Kidney capillary endothelial cell (primary cell): ENCODE measurements at regions not wholly inside any gene's neighbourhood (a gene's known extent, or its start where the extent isn't known, plus 50 kb on each side); places are given as distances from the start of the nearest gene placed in this dataset.

Source experiments
- DNase-seq: peaks from one replicate; pipeline ENCODE4 v3.0.0-alpha.2; 2018; ENCODE audit warnings: low spot score

DNA sequence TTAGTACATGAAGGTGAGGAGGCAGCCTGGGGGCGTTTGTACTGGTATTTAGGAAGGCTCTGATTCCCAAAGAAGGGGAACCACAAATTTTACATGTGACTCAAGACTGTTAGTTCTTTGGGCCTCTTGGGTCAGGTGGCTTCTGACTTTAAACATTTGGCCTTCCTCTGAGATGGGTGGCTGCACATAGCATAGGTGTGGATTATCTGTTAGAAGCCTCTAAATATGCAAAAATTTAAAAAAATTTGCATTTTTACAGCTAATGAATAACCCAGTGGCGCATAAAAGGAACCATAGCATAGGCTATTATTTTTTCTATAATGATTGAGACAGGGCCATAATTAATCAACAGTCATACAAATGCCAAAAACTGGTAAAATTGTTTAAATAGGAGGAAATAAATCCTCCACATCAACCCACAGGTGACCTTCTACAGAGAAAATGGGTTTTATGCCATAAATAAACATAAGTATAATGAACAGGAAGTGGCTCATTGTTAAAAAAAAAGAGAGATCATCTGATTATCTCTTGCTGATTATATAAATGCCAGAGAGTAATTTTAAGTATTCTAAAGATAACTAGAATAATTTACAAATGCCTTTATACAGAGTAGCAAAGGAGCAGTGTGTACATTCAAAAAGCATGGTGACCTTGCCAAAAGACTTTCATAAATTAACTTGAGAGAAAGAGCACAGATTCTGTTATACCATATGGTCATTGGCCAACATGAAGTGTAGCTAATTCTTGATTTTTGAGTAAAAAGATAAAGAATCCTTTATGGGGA is 284.2 kb upstream of the ATP2B1 start:
- DNase-seq, result no peak

DNA sequence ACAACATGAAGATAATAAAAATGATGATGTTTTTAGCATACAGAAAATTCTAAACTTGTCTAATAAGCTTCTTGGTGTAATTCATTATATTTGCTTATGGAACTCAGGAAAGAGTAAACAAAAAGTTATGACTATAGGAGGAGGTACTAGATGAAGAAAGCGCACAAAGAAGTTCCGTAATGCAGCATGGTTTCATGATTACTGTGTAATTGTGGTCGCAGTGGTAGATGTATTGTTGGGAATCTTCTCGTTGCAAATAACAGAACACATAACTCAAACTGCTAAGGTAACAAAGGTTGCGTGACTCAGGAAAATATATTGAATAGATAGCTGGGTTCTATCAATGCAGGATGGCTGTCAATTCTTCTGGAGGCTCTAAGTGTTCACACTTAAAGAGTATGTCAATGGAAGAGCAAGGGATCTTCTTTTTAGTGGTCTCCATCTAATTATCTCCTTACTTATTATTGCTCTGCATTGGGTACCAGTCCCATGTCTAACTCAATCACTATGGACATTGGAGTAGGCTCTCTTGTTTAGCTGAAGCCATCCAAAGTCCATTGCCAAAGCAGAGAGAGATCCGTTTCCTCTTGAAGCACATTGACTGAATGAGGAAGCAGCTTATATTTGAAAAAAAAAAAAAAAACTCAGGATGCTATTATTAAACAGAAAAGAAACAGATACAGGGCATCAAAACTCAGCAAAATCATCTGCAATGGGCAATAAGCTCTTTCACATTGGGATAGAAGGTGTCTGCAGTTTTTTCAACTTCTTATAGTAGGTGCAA is 283.4 kb upstream of the ATP2B1 start:
- DNase-seq, result no peak

DNA sequence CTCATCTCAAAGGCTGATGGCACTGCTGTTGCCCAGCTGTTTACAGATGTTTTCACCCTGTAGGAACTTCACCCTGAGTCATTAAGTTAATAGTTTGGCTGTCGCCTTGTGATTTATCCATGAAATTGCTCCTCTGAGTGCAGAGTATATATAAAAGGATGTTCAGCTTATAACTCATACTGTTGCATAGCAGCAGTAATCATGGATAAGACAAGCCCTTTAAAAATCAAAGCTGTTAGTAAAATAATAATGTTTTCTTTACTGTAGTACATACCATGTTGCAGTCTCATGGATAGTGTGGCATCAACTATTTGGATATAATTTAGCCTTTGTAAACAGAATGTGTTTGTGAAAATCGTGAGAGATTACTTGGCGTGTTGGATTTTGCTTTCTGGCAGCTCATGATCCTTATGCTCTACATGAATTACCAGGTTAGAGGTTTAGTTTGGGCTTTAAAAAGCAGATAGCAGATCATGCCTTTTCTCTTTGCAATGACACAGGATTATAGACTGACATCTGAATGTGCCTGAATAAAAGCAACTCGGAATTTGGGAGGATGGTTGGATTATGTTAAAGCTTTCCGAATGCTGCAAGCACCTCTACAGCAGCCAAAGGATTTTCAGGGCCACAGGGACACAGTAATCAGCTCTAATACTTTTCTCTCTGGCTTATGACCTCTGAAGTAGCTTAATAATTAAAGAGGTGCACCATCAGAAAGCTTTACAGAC is 279.7 kb upstream of the ATP2B1 start:
- no peak for DNase-seq

DNA sequence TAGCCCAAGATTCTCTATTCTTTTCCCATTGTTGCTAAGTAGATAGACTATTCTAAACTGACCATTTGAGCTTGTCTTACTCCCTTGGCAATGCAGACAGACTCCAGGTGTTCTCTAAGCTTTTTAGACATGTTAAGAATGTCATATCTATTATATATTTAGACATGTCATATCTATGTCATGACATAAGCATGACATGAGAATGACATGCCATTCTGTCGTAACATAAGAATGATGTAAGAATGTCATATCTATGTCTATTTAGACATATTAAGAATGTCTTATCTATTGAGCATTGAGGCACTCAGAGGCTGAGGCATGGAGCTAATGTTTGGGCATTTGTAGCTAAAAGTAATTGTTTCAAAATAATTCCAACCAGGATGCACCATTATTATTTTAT is 277.3 kb upstream of the ATP2B1 start:
- no peak for DNase-seq

DNA sequence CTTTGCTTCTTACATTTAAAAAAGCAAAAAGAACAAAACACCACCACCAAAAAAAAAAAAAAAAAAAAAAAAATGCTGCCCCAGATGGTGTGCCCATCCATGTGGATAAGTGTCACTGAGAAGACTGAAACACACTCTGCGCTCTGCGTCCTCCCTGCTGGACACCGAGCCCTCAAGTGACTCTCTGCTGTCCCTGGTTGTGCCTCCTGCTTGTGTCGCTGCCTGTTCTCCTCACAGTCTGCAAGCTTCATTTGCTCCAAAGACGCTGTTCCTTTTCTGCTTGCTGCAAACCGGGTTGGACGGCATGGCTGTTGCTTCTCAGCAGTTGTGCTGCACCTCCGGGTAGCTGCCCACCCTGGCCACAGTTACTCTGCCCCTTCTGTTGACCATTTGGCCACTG is 276.2 kb upstream of the ATP2B1 start:
- no peak for DNase-seq

DNA sequence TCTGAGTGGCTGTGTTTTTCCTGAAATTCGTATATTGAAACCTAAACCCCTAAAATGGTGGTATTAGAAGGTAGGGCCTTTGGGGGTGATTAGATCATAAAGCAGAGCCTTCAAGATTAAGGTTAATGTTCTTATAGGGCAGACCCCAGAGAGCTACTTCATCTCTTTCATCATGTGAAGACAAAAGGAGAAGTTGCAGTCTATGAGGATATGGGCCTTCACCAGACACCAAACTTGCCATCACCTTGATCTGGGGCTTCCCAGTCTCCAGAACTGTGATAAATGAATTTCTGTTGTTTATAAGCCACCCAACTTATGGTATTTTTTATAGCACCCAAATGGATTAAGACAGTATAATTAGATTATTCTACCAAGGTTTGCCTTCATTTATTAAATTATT is 275.0 kb upstream of the ATP2B1 start:
- DNase-seq, result no peak

DNA sequence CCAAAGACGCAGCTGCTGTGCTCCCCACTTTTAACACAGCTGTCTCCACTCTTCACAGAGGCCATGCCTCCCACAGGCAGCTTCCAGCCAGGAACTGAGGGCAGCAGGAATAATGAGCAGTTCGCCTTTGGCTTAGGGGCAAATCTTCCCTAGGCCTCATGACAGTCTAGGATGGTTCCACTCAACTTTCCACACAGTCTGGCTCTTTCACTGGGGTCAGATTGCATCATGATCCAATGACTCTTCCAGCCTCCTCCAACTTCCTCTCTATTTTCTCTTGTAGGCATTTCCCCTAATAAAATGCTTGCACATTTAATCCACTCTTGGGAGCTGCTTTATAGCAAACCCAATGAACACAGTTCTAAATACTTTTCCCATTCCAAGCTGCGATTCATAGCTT is 271.6 kb upstream of the ATP2B1 start:
- no peak for DNase-seq

DNA sequence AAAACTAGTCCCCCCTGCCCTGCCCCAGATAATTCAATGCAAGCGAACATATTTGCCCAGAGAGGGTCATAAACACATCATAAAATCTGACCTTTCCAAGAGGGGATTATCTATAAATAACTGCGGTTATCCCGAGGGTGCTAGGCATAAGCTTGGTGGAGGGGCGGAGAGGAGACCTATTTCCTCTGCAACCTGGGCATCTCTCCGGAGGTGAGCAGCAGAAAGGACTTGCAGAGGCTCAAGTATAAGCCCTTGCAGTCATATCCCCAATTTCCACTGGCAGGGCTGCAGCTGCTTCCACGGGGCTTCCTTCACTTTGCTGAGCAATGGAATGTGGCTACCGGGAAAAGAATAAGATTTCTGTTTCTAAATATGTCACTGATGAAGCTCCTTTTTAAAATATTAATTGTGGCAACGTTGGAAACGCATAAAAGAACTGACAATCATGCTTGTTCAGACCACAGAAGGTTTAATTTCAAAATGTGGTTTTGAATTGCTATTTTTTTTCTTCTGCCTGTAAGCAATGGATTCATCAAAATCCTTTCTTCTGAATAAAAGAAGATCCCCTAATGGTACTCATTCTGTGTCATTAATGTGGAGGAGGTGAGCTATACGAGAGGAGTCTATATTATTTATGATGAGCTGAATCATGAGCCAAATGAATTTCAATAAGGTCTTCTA is 268.9 kb upstream of the ATP2B1 start:
- no peak for DNase-seq

DNA sequence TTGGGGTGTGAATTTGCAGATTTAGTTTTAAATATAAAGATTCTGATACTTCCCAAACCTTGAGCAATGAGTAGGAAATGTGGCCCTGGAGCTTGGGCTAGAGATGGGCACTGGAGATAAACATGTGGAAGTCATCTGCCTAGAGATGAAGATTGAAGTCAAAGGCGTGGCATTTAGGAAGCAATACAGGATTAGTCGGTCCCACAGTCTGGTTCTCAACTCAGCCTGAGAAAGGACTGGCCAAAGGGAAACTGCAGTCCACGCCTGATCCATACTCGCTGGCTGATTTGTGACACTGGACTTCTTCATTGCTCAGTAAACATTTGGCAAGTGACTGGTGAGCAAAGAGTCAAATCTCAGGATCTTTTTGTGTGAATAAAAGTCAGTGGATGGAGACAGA is 268.2 kb upstream of the ATP2B1 start:
- no peak for DNase-seq

DNA sequence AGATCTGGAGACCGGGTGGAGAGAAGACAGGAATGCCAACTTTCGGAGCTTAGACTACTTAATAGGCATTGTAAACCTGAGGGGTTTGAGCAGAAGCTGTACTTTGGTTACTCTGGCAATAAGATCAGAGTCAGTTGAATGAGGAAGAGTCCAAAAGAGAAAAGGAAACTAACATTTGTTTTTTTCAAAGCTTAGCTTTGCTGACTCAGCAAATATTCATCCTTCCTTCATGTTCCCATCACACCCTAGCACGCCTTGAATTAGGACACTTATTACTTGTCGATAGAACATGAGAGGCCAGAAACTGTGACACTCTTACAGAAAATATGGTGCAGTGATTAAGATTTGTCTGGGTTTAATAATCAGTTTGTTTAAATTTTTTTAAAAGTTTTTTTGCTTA is 266.9 kb upstream of the ATP2B1 start:
- no peak for DNase-seq

DNA sequence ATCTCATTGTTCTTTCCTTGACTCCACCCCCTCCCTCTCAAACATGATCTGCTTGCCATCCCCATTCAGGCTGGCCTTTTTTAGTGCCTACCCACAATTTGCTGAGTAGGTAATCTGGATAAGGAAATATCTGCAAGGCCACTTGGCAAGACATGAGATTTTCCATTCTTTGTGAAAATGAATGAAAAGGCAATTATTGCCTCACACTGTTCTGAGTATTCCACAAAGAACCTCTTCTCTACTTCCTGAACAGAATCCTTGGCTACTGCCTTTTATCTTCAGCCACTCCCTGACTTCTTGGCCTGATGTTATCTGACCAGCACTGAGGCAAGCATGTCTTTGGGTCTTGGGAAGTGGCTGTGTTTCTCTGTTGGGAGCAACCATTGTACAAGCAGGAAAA is 263.2 kb upstream of the ATP2B1 start:
- no peak for DNase-seq

DNA sequence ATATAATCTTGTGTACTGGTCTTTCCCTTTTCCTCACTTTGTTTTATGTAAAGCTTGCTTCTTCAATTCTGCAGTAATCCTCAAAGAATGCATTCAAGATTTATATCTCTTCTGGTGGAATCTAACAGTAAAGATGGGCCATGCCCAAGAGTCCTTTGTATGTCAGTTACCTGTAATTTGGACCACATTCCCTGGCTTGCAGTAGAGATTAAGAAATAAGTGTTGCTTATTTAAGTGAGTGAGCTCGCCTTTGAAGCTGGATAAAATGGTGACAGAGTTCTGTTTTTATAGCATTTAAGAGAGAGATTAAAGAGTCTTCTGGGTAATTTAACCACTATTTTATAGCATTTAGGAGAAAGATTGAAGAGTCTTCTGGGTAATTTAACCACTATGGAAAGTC is 262.1 kb upstream of the ATP2B1 start:
- DNase-seq, result no peak

DNA sequence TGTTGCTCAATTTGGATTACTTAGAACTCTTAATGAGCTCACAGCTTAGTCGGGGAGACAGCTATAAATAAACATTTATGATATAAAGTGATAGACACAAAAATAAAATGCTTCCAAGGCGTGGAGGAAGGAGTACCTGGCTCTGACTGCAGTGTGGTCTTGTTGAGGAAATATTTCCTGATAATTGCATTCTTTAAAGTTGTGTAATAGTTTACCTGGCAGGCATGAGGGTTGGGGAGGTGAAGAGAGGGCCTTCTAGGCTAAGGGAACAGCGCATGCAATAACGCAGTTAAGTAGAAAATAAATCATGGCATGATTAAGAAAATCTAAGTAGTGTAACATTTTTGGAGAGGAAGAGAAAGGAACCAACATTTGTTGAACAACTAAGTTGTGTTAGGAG is 260.5 kb upstream of the ATP2B1 start:
- DNase-seq, result no peak

DNA sequence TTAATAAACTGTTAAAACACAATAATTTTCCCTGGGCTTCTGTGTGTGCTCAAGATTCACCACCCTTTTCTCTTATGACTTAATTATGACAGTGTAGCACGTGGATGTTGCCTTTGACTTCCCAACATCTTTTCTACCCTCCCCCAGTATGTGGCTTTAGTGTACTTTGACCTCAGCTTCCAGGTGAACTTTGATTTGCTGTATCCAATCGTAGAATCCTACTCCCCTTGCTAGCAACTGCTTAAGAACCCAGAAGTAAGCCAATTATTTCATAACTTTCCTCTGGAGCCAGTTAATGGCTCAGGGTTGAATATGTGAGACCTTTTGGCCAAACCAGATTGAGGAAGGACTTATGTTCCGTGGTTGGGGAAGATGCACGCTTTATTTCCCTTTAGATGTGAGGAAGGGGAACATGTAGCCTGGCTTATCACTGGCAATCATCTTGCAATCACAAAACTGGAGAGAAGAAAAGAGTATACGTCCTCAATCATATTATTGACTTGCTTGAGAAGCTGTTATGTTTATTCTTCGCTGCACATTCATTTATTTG is 259.6 kb upstream of the ATP2B1 start:
- no peak for DNase-seq

DNA sequence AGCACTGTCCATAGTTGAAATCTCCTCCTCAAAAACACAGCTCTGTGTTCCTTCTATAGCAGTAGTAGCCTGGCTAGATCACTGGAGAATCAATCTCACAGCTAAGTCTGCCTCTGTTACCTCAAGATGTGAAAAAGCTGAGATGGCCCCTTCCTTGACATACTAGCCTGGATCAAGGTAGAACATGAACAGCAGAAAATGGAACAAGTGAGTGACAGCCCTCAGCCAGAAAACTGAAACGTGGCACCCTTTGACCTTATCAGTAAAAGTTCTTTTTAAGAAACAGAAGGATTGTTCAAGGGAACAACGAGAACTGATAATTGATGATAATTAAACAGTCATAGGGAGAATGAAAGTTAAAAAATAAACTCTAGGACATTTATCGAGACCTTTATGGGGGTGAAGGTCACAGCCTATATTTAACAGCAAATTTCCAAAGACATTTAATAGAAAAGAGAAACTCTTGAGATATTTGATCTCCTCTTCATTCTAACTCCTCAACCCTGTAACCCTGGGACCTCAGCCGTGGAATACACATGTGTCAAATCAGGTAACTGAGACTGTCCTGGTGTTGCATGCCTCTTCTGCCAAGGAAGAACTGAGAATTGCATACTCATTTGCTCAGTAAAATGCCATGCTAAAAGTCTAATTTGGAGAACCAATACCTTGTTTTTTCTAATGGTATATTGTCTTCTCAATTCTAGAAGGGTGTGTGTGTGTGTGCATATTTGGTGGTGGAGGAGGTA is 258.0 kb upstream of the ATP2B1 start:
- no peak for DNase-seq

DNA sequence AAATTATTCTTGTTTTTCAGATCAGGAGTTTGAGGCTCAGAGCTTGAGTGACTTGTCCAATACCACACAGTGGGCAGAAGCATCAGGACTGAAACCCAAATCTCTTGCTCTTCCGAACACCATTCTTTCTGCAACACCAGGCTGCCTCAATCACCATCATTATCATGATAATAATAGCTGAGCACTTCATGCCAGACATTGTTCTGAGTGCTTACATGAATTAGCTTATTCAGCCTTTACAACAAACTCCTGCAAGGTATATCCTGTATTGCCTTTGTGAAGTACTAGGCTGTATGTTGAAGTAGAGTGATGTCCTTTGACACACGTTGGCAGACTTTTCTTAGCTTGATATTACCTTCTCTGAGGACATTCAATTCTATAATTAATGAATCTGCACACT is 257.4 kb upstream of the ATP2B1 start:
- no peak for DNase-seq

DNA sequence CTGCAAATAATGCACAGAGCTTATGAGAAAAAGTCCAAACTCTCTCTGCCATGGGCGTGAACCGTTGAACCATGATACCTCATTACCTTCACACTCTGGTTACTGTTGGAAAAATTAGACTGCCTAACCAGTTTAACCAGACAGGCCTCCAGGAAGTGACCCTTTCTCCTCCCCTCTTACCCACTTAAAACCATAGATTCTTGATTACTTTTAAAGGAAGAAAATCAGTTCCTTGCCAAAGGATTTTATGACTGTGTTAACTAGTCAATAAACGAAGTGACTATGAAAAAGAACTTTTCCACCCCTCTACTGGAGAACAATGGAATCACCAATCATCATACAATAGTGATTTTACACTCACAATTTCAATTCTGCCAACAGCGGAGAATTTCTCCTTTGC is 254.0 kb upstream of the ATP2B1 start:
- DNase-seq, result no peak

DNA sequence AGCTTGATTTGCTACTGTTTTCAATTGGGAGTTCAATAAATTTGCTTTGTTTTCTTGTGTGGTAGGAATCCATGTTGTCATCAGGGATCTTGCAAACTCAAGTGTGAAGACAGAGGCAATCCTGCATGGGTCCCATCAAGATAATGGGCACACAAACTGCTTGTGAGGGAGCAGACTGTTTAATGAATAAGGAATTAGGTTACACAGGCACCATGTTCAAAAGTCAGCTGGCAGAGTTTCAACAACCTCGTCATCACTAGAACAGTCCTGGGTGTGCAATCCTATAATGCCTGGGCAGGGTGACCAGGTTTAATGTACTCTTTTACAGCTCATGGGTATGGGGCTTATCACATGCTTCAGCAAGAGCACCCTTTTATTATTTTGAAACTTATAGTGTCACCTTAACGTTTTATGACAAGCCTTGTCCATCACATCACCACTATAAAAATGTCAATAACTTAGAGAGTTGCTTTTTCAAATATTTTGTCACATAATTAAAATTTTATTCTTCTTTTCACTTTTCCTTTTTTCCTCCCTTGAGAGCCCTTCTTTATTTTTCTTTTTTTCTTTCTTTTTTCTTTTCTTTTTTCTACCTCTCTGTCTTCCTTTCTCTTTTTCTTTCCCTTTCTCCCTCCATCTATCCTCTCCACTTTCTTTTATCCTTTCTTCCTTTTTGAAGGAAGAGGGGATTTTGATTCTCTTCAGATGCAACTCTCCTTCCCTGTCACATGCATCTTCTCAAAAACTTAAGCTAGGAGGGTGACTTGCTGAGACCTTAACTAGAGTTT is 252.2 kb upstream of the ATP2B1 start:
- no peak for DNase-seq

DNA sequence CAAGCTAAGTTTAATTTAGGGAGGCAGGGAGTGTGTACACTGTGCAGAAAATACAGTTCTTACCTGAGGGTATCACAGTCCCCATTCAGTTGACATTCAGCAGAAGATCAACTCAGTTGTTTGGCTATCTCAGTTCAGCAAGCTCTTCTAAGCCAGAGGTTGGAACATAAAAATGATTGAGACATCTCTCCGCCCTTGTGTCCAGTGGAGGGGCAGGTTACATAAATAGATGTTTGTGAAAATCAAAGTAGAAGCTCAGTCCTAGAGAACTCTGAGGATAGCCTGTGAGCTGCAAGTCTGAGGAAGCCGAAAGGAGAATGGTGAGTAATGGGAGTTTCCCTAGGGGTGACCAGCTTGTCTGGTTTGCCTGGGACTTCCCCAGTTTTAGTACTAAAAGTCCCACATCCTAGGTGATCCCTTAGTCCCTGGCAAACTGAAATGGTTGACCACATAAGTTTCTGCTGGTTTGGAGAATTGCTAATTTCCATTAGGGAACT is 251.4 kb upstream of the ATP2B1 start:
- DNase-seq, result no peak

DNA sequence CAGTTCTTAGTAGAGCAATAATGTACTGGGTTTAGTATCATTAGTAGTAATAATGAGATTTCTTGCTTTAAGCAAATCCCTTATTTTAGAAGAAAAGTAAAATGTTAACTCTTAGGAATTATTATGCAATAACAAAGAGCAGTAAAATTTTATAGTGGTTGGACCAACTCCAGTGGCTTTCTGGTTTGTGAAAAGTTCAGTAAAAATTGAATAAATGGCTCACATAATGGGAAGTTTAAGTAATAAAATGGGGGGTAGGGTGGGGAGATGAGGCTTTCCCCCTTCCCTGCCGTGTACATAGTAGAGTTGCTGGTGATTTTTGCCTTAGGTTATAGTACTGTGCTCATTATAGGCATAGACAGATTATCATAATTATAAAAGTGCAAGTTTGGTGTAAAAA is 250.5 kb upstream of the ATP2B1 start:
- DNase-seq, result no peak
